Kidney glomerular epithelial cell (primary cell): ENCODE measurements at regions not wholly inside any gene's neighbourhood (a gene's known extent, or its start where the extent isn't known, plus 50 kb on each side); places are given as distances from the start of the nearest gene placed in this dataset.

Experiments used
- DNase-seq: peaks from one replicate; lab custom pipeline; 2025; lab: John Stamatoyannopoulos, UW

DNA sequence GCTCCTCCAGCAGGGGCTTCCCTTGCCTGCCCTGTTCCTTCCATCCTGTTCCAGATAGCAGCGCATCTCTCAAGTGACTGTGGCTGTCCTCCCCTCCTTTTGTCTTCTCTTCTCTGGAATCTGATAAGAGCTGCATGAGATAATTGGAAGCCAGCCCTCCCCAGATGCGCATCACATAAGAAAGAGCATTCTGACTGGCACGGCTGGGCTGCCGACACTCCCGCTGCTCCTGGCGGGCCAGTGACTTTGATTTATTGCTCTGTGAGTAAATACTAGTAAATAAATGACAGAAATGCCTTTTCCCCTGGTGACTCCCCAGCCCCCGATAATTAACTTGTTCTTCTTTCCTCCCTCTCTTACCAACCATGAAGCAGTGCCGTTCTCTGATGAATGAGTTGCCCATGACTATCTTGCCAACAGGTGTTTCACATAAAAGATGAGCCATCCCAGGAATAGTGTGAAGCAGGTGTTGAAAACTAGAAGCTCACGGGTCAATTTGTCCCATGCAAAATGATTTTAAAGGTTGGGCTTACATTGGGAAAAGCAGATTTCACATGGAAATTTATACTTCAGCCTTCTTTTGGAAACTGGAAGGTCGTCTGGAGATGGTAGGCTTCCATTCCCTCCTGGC, 212.3 kb downstream of the ERCC6L2 start:
- DNase-seq = peak; percentile 96

DNA sequence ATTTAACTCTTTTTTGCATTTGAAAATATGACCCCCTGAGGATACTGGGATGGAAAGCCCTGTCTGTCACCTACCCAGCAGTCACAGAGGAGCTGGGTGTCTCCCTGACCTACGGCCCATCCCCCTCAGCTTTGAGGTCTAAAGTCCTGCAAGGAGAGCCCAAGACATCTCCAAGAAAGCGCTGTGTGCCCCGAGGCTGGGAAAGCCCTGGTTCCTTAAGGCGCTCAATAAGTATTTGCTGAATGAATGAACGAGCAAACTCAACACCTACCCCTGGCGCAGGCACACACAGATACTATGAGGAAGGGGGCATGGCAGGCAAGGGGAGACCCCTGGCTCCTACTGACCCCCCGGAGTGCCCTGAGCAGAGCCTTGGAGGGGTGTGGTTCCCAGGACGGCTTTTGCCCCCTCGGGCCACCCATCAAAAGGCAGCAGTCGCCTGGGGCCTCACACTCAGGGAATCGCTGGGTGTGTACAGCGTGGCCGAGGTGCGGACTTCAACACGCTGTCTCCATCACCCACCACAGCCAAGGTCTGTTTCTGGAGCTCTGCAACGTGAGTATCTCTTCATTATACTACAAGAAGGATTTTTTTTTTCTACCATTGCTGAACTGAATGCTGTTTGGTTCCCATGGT, 211.6 kb downstream of the ERCC6L2 start:
- peak; percentile 52 for DNase-seq

DNA sequence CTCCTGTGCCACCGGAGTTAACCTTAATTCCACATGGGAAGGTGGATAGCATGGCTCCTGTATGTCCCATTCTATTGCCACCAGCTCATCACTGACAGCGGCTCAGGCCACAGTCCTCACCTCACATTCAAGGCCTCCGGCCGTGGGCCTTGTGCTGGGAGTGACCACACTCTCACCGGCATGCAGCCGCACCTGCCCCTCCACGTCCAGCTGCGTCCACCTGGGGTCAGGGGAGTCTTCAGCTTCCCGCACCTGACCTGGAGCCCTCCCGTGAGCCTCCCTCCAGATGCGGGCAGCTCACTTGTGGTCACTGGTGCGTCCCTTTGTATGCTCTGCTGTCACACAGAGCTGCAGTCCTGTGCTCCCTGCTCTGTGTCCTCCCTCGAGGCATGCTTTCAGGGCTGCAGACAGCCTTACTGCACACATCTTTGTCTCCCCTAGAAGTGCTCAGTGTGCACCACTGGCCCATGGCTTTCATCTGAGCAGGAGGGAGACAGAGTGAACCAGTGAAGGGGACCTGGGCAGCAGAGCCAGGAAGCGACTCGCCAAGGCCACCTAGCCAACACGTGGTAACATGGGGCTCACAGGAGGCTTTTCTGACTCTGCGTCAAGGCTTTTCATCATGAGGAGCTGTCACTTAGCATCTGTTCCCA, 210.1 kb downstream of the ERCC6L2 start:
- DNase-seq = no peak

DNA sequence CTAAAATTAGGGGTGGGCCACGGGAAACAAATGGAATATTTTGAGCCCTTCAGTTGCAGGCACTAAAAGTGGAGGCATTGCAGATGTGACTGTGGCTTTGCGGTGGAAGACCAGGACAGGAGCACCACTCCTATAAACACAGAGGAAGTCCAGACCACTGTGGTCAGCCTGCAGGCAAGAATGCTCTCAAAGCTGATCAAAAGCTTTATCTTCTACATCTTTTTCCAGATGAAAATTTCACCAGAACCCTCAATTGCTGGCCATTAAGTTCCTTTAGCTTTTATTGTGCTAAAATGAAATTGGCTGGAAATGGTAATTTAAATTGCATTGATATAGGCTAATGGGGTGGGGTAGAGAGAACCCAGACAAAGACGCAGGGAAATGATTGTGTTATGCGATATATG, 208.8 kb downstream of the ERCC6L2 start:
- DNase-seq = no peak

DNA sequence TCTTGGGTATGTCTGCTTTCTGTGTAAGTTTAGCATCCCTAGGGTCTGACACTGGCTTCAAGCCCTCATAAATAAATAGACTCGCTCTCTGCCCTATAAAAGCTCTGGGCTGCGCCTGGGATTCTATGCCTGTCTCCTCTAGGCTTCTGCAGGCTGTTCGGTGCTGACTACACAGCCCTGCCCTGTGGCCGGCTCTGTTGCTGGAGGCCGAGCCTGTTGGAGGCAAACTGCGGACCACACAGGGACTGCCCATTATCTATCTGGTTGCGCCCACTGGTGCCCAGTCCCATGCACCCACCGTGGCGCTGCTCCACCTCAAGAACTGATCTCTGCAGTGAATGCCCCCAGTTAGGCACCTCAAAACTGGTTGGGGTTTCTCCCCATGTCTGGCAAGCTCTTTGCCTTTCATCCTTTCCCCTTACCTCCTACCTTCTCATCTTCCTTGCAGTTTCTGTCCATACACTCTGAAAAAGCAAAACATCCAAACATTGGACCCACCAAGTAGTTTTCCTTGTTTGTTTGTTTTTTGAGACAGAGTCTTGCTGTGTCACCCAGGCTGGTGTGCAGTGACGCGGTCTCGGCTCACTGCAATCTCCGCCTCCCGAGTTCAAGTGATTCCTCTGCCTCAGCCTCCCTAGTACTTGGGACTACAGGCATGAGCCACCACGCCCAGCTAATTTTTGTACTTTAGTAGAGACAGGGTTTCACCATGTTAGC, 207.2 kb downstream of the ERCC6L2 start:
- DNase-seq = no peak

DNA sequence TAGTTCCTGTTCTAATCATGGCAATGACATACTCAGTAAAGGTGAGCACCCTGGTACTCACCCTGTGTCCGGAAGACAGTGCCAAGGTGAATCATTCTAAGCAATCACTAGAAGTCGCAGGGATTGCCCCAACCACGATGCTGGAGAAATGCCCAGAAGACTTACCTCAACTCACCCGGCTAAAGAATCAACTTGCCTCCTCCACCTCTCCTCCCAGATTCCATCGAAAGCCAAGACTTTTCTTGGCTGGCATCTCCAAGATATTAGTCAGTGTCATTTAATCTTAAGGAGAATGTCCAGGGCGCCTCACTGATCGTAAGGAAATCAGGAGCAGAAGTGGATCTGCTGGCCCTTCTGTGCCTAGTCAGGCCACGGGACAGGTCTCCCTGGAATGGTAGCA, 204.9 kb downstream of the ERCC6L2 start:
- DNase-seq = peak; percentile 95

DNA sequence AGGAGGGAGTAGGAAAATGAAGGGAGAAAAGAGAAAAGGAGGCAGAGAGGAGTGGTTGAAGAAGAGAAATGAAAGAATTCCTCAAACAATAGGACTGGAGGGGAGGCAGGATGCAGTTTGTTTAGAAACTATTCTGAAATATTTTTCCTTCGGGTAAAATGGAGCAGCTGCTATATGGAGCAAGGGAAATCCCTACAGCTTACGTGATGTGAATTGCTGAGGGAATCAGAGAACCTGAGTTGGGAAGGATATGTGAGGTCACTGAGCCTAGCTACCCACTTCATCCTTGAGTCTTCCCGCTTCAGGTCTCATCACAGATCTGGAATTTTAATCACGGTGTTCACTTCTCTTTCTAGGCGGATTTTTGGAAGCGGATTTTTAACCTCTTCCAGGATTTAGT, 204.3 kb downstream of the ERCC6L2 start:
- DNase-seq = peak; percentile 38

DNA sequence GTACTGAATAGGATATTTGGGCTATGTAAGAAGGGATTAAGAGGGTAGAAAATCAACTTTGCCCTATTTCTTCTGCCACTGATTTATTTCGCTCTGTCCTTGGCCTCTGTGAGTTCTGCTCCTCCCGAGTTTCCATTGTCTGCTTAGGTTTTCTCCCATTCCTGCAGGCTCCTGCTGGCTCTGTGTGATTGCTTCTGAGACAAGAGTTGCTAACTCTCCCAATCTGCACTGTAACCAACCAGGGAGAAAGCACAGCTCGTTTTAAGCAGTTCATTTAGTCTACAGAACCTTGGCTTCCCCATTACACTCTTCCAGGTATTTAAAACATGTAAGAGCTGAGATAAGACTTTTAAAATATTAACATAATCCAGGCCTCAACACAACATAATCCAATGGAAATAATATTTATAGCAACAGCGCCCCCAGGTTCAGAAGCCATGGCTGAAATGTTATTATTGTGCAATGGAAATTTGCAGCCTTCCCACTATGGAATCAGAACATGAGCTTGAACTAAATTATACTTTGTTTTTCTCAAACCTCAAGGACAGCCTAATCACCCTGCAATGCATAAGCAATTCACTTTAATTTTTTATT, 203.5 kb downstream of the ERCC6L2 start:
- DNase-seq = no peak

DNA sequence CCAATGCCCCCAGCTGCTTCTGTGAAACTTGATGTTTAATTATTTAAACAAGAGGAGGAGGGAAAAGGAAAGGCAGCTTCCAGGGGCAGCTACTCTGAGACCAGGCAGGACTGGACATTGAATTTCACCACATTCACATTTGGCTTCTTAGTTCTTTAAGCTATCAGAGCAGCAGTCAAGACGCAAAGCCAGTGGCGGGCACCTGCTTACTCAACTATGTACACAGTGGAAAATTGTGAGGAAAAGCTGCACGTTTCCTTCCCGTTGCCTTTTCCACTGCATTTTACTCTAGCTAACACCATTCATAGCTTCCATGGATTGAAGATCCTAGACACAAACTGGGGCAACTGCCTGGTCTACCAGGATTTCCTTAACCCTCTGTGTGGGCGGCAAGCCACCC, 200.3 kb downstream of the ERCC6L2 start:
- no peak for DNase-seq

DNA sequence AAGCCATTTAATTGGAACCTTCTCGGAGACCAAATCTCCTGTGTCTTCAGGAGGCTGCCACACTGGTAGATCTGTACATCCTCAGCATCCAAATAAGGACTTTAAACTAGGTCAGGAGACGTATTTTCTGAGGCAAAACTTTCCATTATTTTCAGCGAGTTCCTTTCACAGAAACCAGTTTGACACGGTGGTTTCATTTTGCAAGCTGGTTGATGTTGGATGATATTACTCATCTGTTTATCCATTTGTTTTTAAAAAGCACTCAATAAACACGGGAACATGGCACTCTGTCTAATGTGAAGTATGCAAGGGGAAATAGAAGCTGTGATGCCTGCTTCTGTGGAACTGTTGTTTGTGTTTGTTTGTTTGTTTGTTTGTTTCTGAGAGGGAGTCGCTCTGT, 199.6 kb downstream of the ERCC6L2 start:
- DNase-seq = no peak

DNA sequence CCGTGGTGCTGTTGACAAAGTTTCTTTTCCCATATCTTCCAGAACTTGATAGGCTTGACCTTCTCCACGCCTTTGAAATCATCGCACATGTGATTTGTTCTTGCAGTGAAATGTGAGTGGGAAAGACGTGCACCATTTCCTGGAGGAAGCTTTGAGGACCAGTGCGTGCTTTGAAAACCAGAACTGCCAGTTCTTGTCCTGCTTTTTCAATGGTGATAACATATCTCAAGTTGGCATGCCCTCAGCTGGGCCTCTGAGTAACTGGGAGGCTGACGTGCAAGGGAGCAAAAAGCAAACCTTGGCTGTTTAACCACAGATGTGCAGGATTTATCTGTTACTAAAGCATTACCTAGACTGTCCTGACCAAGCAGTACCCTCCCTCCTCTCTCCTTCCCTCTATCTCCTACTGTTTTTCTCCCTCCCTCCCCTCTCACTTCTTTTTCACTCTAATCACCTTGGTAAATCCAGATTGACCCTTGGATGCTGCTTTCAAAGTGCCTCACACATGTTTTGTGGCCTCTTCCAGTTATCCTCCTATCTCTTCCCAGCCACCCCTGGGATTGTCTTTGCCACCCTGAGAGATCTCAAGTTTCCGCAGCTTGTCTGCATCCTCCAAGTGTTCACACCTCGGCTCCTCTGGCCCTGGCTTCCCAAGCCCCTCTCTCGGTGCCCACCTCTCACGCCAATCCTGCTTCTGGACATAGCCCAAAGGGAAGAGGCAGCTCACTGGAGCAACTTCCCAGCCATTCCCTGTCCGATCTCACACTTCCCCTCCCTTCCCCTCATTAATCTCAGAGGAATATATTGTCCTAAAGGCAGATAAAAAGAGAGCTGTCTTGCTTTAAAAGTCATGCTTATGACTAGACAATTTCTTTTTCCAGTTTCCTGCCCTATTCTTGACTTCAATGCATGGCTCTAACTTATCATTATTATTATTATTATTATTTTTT, 198.3 kb downstream of the ERCC6L2 start:
- DNase-seq = no peak

DNA sequence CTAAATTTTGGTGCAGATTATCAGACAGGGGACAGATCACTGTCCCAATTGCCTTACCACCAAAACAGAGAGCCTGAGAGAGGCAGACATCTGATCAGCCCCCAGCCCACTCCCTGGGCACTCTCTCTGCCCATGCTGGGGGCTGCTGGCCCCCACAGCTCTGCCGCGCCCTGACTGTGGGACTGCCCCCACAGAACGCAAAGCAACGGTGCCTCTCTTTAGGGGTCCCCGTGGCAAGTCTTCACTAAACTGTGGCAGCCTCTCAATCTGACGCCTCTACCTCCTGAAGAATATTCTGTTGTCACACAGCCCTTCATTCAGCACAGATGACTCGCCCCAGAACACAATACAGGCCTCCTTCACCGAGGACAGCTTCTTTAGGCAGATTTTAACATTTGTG, 197.4 kb downstream of the ERCC6L2 start:
- no peak for DNase-seq

DNA sequence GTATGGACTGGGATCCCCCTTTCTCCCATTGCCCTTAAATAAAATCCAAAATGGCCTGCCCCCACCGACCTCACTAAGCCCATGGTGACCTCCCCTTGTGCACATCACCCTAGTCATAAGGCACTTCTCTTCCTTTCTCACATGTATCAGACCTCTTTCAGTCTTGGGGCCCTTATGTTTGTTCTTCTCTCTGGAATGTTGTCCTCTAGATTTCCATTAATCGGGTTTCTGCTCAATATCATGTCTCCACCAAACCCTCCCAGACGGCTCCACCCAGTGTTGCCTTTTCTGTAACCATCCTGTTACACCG, 196.3 kb downstream of the ERCC6L2 start:
- DNase-seq = no peak

DNA sequence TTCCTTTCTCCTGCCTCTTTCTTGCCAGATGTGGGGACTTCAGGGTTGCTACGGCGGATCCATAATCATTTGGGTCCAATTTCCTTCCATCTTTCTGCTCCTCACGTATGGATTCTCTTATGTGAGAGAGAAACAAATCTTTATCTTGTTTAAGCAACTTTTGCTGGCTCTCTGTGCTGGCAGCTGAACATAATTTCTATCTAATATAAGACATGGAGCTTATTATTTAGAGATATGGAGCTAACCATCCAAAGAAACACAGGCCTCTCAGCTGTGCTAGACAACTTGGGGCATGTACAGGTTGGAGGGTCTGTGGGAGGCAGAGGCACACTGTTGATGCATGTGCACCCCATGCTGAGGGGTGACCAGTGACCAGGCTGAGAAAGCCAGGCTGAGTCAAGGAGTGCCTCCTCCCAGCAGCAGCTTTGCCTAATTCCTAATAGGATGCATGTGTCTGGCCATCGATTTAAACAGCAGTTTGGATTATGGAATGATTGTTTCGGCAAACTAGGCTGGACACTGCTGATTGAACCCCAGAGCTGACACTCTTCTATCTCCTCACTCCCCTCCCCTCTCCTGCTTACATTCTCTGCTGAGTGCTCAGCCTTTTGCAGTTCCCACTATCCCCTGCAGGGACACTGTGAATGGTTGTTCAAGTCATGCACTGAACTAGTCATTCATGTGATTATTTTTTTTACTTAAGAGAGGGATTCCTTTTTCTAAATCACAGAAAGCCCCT, 195.8 kb downstream of the ERCC6L2 start:
- no peak for DNase-seq

DNA sequence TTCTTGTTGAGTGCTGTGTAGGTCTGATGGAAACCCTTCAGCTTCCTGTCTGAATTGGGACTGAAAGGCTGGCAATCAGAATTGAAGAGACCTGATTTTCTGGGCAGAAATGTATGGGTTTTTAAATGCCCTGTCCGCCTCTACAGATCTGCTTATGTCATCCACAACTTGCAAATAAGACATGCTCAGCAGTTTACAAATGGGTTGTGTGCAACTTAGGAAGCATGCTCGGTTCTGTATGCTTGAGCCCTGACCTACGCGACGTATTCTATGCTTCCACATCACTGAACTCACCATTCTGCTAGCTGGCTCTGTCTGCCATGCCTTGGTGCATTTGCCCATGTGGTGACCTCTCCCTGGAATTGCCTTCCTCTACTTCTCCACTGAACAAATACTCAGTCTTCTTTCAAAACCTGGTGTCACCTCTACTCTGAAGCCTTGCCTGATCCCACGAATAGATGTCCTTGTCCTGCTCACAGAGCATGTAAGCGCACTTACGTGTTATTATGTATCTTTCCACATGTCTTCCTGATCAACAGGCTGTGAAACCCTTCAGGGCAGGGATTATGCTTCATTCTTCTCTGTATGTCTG, 194.2 kb downstream of the ERCC6L2 start:
- no peak for DNase-seq

DNA sequence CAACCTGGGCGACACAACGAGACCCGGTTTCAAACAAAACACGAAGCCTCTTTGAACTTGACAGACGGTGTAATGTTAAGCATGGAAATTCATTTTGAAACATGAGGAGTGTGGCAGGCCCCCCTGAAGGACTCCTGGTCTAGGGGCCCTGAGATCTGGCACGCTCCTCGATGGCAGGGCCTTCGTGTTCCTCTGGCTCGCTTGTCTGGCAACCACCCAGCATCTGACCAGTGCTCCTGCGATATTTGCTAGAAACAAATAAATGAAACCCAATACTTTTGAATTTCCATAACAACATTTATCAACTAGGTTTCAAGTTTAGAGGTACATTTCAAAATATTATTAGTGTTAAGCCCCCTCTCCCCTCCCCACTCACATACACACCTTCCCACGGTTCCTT, 193.0 kb downstream of the ERCC6L2 start:
- DNase-seq = no peak

DNA sequence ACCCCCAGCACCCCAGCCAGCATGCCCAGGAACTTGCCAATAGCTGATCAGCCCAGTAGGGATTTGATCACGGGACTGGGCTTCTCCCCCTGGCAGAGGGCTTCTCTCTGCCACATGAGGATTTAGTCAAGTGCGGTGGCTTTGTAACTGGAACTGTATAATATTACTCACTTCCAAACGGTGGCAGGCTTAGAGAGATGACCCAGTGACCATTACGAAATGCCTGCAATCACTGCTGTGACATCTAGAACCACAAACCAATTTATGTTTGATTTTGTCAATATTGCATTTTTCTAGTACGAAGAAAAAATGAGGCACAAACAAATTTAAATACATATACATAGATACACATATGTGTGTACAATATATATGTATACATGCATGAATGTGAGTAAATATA, 192.1 kb downstream of the ERCC6L2 start:
- DNase-seq = no peak

DNA sequence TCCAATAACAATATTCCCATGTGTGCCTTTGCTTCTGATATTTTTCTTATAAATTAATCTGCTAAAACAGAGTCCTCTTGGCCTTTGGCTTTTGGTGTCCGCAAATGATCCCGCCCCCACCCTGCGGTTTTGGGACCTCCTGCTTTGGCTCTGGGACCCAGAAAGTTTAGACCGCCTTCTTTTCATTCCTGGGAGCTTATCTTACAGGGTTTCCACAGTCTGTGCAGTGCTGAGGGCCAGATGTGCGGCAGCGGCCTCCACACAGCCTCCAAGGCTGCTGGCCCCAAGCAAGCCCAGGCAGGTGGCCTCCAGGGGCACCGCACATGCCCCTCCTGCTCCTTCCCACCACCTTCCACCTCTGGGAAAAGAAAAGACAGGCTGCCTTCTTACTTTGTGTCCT, 191.5 kb downstream of the ERCC6L2 start:
- no peak for DNase-seq

DNA sequence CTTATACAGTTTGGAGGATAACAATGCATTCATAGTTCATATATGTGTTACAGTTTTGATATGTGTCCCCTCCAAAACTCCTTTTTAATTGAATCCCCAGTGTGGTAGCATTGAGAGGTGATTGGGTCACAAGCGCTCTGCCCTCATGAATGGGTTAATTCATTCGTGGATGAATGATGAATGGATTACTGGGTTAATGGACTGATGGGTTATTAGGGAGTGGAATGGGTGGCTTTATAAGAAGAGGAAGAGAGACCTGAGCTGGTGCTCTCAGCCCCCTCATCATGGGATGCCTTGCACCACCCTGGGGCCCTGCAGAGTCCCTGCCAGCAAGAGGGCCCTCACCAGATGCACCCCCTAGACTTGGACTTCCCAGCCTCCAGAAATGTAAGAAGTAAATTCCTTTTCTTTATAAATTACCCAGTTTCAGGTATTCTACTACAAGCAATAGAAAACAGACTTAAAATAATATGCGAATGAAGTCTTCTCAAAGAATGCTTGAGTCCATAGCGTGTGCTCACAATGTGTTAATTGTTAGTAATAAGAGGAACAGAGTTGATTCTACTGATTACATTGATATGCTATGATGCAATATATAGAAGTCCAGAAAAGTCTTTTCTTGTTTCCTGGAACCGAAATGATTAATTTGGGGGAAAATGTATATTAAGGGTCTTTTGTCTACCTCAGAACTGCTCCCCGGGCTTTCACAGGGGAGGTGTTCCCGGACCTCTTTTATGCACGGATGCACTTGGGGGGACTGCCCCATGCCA, 190.2 kb downstream of the ERCC6L2 start:
- no peak for DNase-seq
